H1 (cell line): ENCODE measurements at regions not wholly inside any gene's neighbourhood (a gene's known extent, or its start where the extent isn't known, plus 50 kb on each side); places are given as distances from the start of the nearest gene placed in this dataset.

ENCODE experiments used
- EGR1 ChIP-seq: IDR thresholded peaks from 2 replicates; pipeline ENCODE4 v1.6.1; 2011; ENCODE audit warnings: low read depth, low read length, borderline replicate concordance

DNA sequence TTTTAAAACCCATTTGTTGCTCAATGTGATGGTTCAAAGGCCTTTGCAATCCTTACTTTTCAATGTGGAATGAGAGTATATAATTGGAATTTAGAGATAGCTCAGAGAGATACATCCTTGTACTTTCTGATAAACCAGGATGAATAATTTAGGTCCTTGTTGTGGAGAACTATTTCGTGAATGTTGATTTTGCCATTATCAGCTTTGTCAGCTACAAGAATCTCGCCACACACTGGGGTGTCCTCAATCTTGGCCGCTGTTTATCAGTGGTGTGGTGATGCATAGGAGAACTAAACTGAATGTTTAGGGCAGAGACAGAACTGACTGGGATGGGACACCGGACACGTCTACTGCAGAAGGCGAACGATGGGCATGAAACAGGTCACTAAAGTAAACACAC is 111.2 kb upstream of the SLC35B3 start (continued):
- no peak for TF ChIP-seq EGR1
